K562 (cell line): ENCODE measurements at regions not wholly inside any gene's neighbourhood (a gene's known extent, or its start where the extent isn't known, plus 50 kb on each side); places are given as distances from the start of the nearest gene placed in this dataset.

Experiments used
- GATA2 ChIP-seq: sonication (generic); formaldehyde crosslinking; IDR thresholded peaks from 2 replicates; pipeline ENCODE4 v1.4.0; 2020; ENCODE audit warnings: mild to moderate bottlenecking, missing genetic modification reagents
- HMGN3 ChIP-seq: IDR thresholded peaks from 2 replicates; pipeline ENCODE4 v1.6.1; 2011; ENCODE audit warnings: borderline replicate concordance, low read depth, mild to moderate bottlenecking, mixed read lengths, low read length; ENCODE audit not compliant: insufficient read length; ENCODE audit errors: extremely low read depth
- MCM5 ChIP-seq: fragments of 450-650 bp; IDR thresholded peaks from 2 replicates; pipeline ENCODE4 v1.6.1; 2016; ENCODE audit warnings: low read depth
- SNIP1 ChIP-seq: fragments of 450-650 bp; IDR thresholded peaks from 2 replicates; pipeline ENCODE4 v1.7.1; 2017; ENCODE audit warnings: low read depth, mild to moderate bottlenecking
- ZKSCAN1 ChIP-seq: fragments of 150-350 bp; IDR thresholded peaks from 2 replicates; pipeline ENCODE4 v1.6.1; 2016; ENCODE audit warnings: low read depth, low read length
- ZNF318 ChIP-seq, 2 experiments: fragments of 450-650 bp; IDR thresholded peaks; 2 replicates each; pipeline ENCODE4 v1.6.1; 2016; ENCODE audit warnings: mild to moderate bottlenecking in 2 of 2, borderline replicate concordance in 1 of 2, low read depth in 1 of 2, moderate library complexity in 1 of 2

GRCh38 chr18:22847867-22848451 is 85.2 kb upstream of the RBBP8 start (continued):
- TF ChIP-seq ZNF318 (IDR thresholded peaks at IDR 0.05; ENCODE audit: borderline replicate concordance in 1 of 2, low read depth in 1 of 2) (no peak), GATA2 (CRISPR knock-in tag) (no peak), SNIP1 (no peak), ZKSCAN1 (no peak), MCM5 (no peak), HMGN3 (no peak)
